Retinal pigment epithelial cell (primary cell): ENCODE measurements at regions not wholly inside any gene's neighbourhood (a gene's known extent, or its start where the extent isn't known, plus 50 kb on each side); places are given as distances from the start of the nearest gene placed in this dataset.

Experiments
- DNase-seq: peaks from one replicate; pipeline ENCODE4 v3.0.0-alpha.2; 2010; ENCODE audit warnings: low read depth
- H3K4me3 ChIP-seq: 2 replicates; pipeline ENCODE4 v1.5.1; 2011; ENCODE audit warnings: mild to moderate bottlenecking, low read length, control low read depth, moderate library complexity
- TF ChIP-seq, protein P1 (sequence below): conservative IDR thresholded peaks from 2 replicates; pipeline ENCODE4 v1.5.1; 2011; ENCODE audit warnings: low read depth, low read length, control low read depth, inconsistent platforms

DNA sequence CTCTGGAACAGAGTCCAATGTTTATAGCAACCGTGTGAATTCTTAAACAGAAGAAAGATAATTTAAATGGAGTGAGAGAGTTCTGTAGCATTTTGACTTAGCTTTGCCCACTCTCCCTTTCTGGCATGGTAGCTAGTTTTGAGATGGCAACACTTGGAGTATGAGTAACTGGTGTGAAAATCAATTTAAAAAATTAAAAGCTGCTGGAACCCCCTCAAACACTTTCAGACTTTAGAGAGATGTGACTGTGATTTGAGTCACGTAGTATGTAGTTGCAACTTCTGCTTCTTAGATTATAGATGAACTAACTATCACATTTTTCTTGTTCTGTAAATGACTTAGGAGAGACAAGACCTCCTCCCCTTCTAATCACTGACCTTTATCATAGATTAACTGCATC is 2309.5 kb upstream of the C9orf72 start:
- no peak overlapping the region for H3K4me3 ChIP-seq
- TF ChIP-seq, protein P1, sequence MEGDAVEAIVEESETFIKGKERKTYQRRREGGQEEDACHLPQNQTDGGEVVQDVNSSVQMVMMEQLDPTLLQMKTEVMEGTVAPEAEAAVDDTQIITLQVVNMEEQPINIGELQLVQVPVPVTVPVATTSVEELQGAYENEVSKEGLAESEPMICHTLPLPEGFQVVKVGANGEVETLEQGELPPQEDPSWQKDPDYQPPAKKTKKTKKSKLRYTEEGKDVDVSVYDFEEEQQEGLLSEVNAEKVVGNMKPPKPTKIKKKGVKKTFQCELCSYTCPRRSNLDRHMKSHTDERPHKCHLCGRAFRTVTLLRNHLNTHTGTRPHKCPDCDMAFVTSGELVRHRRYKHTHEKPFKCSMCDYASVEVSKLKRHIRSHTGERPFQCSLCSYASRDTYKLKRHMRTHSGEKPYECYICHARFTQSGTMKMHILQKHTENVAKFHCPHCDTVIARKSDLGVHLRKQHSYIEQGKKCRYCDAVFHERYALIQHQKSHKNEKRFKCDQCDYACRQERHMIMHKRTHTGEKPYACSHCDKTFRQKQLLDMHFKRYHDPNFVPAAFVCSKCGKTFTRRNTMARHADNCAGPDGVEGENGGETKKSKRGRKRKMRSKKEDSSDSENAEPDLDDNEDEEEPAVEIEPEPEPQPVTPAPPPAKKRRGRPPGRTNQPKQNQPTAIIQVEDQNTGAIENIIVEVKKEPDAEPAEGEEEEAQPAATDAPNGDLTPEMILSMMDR = no peak
- no peak for DNase-seq

DNA sequence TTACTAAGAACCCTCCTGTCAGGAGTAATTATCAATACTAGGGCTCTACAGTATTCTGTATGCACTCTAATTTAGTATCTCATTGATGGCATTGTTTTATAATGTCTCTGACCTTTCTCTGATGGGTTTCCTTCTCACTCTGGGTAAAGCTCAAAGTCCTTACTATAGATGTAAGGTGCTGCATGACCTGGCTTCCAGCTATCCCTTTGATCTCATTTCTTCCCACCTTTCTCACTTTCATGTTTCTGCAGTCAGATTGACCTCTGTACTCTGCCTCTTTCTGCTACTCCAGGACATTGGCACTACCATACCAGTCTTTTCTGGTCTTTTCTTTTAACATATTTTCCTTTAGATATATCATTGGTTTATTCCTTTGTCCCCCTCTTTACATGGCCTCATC is 2332.8 kb upstream of the C9orf72 start:
- no peak for DNase-seq
- TF ChIP-seq, protein P1 = no peak
- H3K4me3 ChIP-seq = no peak overlapping the region

DNA sequence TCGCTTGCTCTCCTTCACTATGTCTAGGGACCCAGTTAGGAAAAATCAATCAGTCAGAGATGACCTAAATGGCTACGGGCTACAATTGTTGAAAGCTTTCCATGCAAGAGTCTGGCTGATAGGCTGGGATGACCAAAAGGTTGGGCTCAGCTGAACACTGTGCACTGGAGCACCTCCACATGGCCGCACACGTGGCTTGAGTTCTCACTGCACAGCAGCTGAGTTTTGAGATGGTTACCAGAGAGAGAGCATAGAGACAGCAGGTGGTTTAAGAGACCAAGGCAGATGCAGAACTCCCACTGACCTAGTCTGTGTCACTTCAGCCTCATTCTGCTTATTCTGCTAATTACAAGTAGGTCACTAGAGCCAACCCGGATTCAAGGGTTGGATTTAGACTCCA is 2354.8 kb upstream of the C9orf72 start:
- no peak for DNase-seq
- no peak overlapping the region for H3K4me3 ChIP-seq
- TF ChIP-seq, protein P1 = no peak

DNA sequence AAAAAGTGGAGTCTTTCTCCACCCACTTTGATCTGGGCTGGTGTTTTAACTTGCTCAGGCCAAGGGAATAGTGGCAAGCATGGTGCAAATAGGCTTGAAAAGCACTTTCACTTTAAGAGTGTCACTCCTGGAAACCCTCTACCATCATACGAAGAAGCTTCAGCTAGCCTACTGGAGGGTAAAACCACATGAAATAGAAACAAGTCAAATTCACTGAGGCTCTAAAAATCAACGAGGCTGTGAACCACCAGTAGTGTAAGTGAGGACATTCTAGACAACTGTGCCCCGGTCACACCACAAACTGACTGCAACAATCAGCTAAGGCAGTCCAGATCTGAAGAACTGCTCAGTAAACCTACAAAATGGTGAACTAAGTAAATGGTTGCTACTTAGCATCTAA is 2366.3 kb upstream of the C9orf72 start:
- no peak overlapping the region for H3K4me3 ChIP-seq
- TF ChIP-seq, protein P1 = no peak
- no peak for DNase-seq

DNA sequence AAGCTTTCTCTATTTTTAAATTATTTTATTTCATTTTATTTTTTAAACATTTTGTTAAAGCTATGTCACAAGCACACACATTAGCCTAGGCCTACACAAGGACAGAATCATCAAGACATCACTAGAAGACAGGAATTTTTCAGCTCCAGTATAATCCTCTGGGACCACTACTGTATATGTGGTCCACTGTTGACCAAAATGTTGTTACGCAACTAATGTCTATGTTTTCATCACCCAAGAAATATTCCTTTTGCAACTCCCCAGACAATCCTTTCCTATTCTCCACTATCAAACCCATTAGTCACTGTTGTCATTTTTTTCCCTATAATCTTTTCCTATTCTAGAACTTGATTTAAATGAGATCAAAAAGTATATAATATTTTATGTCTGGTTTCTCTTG is 2371.7 kb upstream of the C9orf72 start:
- H3K4me3 ChIP-seq = no peak overlapping the region
- TF ChIP-seq, protein P1 = no peak
- no peak for DNase-seq

DNA sequence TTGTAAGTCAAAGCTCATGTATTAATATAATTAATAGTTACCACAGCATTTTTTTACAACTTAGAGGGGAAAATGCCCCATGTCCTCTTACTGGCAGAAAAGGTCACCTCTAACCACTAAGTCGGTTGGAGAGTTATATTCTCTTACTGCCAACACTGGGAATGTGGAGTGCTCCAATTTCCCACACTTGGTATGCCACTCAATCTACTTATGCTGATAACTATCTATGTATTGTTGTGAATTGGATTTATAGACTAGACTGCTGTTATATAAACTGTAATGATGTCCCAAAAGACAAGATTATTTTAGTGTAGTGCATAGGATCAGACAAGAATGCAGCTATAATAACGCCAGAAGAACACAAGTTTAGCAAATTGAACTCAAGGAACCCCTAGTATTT is 2385.2 kb upstream of the C9orf72 start:
- TF ChIP-seq, protein P1 = no peak
- H3K4me3 ChIP-seq = no peak overlapping the region
- peak; percentile 6 for DNase-seq

DNA sequence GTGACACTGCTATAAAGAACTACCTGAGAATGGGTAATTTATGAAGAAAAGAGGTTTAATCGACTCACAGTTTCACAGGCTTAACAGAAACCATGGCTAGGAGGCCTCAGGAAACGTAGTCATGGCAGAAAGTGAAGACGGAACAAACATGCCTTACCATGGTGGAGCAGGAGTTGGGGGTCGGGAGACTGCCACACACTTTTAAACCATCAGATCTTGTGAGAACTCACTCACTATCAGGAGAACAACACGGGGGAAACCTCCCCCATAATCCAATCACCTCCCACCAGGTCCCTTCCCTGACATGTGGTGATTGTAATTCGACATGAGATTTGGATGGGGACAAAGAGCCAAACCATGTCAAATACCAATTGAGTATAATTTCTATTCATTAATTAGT is 2392.6 kb upstream of the C9orf72 start:
- H3K4me3 ChIP-seq = no peak overlapping the region
- TF ChIP-seq, protein P1 = no peak
- no peak for DNase-seq
